Endothelial cell of umbilical vein (primary cell): ENCODE measurements at regions not wholly inside any gene's neighbourhood (a gene's known extent, or its start where the extent isn't known, plus 50 kb on each side); places are given as distances from the start of the nearest gene placed in this dataset.

ENCODE experiments used
- BruUV-seq: library from RNA; stranded (reverse); fragments of 400-500 nt; replicated peaks from 2 replicates; lab custom pipeline; 2021; lab: Mats Ljungman, UMichigan
- CTCF ChIA-PET: fragments of 300-600, 350-600 bp; sonication (Branson Sonifier 250); formaldehyde crosslinking; loops from one replicate; lab custom pipeline; 2021; ENCODE audit warnings: antibody characterized with exemption, inconsistent platforms; lab: Charles Lee
- POLR2A ChIA-PET: fragments of 300-600, 350-600 bp; sonication (Branson Sonifier 250); formaldehyde crosslinking; loops from one replicate; lab custom pipeline; 2021; ENCODE audit warnings: antibody characterized with exemption, inconsistent platforms; lab: Charles Lee
- DNase-seq: peaks from one replicate; pipeline ENCODE4 v3.0.0-alpha.2; 2011; ENCODE audit warnings: low read depth, low spot score
- FAIRE-seq: peaks from 2 replicates; lab custom pipeline; 2011; peaks lifted over from hg19 to GRCh38; lab: Jason Lieb, UNC
- H2AFZ ChIP-seq: 2 replicates; pipeline ENCODE4 v1.6.0; 2012; ENCODE audit warnings: low read depth, low read length, control low read depth, inconsistent platforms
- H3K27ac ChIP-seq: 2 replicates; pipeline ENCODE4 v1.5.1; 2011; ENCODE audit warnings: low read depth, mild to moderate bottlenecking, control low read depth, low read length, moderate library complexity; ENCODE audit not compliant: insufficient read depth
- H3K27me3 ChIP-seq, 2 experiments: 2 replicates each; pipeline versions ENCODE4 v1.6.0 to v1.6.1; 2011; ENCODE audit warnings: low read length in 2 of 2, mixed read lengths in 1 of 2; ENCODE audit not compliant: control insufficient read depth in 2 of 2, insufficient read depth in 2 of 2
- H3K36me3 ChIP-seq, 2 experiments: 2 replicates in 1 of 2; 3 replicates in 1 of 2; pipeline ENCODE4 v1.5.1; 2011; ENCODE audit warnings: low read length in 2 of 2, mild to moderate bottlenecking in 1 of 2, moderate library complexity in 1 of 2; ENCODE audit not compliant: control insufficient read depth in 2 of 2, insufficient read depth in 2 of 2; ENCODE audit errors: extremely low read depth in 1 of 2
- H3K4me1 ChIP-seq: 3 replicates; pipeline ENCODE4 v1.5.1; 2011; ENCODE audit warnings: mild to moderate bottlenecking, low read length; ENCODE audit not compliant: control insufficient read depth, insufficient read depth; ENCODE audit errors: extremely low read depth
- H3K4me2 ChIP-seq: 2 replicates; pipeline ENCODE4 v1.6.1; 2011; ENCODE audit warnings: low read length, control low read depth, mixed read lengths; ENCODE audit not compliant: insufficient read depth
- H3K4me3 ChIP-seq, 3 experiments: fragments of 200-600 bp in 1 of 3; sonication (generic), shearing (Covaris generic) in 1 of 3; replicated peaks in 1 of 3; 2 replicates each; pipeline ENCODE4 v1.5.1; 2011 to 2016; ENCODE audit warnings: control low read depth in 3 of 3, low read length in 3 of 3, mild to moderate bottlenecking in 2 of 3, inconsistent platforms in 1 of 3, low read depth in 1 of 3, moderate library complexity in 1 of 3; ENCODE audit not compliant: insufficient read depth in 1 of 3
- H3K79me2 ChIP-seq: 2 replicates; pipeline ENCODE4 v1.6.0; 2012; ENCODE audit warnings: low read length, inconsistent platforms; ENCODE audit not compliant: control insufficient read depth, insufficient read depth
- H3K9ac ChIP-seq: replicated peaks from 2 replicates; pipeline ENCODE3; 2011; ENCODE audit warnings: low read length, control low read depth; ENCODE audit not compliant: insufficient read depth; ENCODE audit errors: extremely low read depth
- H3K9me1 ChIP-seq: replicated peaks from 3 replicates; pipeline ENCODE4 v1.6.0; 2011; ENCODE audit warnings: mild to moderate bottlenecking, low read length; ENCODE audit not compliant: control insufficient read depth, insufficient read depth; ENCODE audit errors: extremely low read depth
- H3K9me3 ChIP-seq: replicated peaks from 2 replicates; pipeline ENCODE4 v1.5.1; 2012; ENCODE audit warnings: low read length, inconsistent platforms; ENCODE audit not compliant: control insufficient read depth, insufficient read depth
- H4K20me1 ChIP-seq: replicated peaks from 2 replicates; pipeline ENCODE3; 2011; ENCODE audit warnings: mild to moderate bottlenecking, low read length; ENCODE audit not compliant: control insufficient read depth, insufficient read depth; ENCODE audit errors: extremely low read depth
- EZH2 ChIP-seq: IDR thresholded peaks from 2 replicates; pipeline ENCODE4 v1.6.1; 2012; ENCODE audit warnings: borderline replicate concordance, low read depth, mild to moderate bottlenecking, moderate library complexity, low read length, inconsistent platforms; ENCODE audit not compliant: severe bottlenecking
- FOS ChIP-seq: IDR thresholded peaks from 2 replicates; pipeline ENCODE4 v1.6.1; 2011; ENCODE audit warnings: mild to moderate bottlenecking, low read length, moderate library complexity, borderline replicate concordance; ENCODE audit not compliant: insufficient read depth
- GATA2 ChIP-seq: IDR thresholded peaks from 2 replicates; pipeline ENCODE4 v1.7.0; 2011; ENCODE audit warnings: low read depth, mild to moderate bottlenecking, moderate library complexity, mixed read lengths, low read length; ENCODE audit not compliant: insufficient read length, insufficient read depth
- MYC ChIP-seq: IDR thresholded peaks from one replicate; pipeline ENCODE4 v1.6.1; 2011; ENCODE audit warnings: mild to moderate bottlenecking, low read depth, low read length
- POLR2A ChIP-seq: IDR thresholded peaks from 2 replicates; pipeline ENCODE4 v1.6.1; 2012; ENCODE audit warnings: low read depth, mild to moderate bottlenecking, control low read depth, low read length
- POLR2AphosphoS5 ChIP-seq: IDR thresholded peaks from 2 replicates; pipeline ENCODE4 v1.6.1; 2012; ENCODE audit warnings: low read depth, mild to moderate bottlenecking, control low read depth, low read length, moderate library complexity; ENCODE audit not compliant: insufficient read depth
- dilution Hi-C: fragments of 300-500 bp; cut with MboI; formaldehyde crosslinking; loops from one replicate; pipeline ENCODE4 v1.15.0; 2019; ENCODE audit warnings: low sequenced_read_pairs; ENCODE audit not compliant: extremely low pct_ligation_motif_present
- intact Hi-C: fragments of 100-400 bp; cut with micrococcal nuclease; formaldehyde crosslinking; loops from one replicate; pipeline ENCODE4 v1.10.0; 2022
- TF ChIP-seq, protein P1 (sequence below), 2 donors: IDR thresholded peaks; 1 replicate in 1 of 2; 2 replicates in 1 of 2; pipeline ENCODE4 v1.5.1; 2011; ENCODE audit warnings: low read length in 2 of 2, mild to moderate bottlenecking in 2 of 2, moderate library complexity in 2 of 2, control low read depth in 1 of 2, inconsistent platforms in 1 of 2, low read depth in 1 of 2; ENCODE audit not compliant: insufficient read depth in 1 of 2; ENCODE audit errors: extremely low read depth in 1 of 2

DNA sequence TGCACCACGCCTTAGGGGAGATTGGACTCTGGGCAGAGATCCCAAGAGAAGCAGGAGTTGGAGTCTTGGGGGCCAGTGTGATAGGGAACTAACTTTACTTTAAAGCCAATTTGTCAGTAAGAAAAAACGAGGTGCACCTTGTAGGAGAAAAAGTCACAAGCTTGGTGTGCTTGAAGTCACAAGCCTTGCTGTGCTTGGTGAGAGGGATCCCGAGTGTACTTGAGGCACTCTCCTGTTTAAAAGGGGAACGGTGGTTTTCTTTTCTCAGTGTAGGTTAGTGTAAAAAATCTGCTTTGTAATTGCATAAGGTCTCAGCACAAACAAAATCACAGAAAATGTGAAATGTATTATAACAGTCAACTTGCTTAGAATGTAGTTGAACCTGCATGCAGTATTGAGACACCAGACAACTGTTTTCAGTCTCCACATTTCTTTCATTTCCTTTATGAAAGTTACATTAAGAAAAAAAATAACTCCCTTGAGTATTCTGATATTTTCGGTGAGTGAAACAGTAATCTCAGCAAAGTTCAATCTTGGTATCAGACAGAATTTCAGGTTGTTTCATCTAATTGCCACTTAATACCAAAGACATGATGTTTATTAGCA, 111.1 kb upstream of the DUSP22 start:
- Histone ChIP-seq H3K9me1 (no peaks in the 10 kb centered on the region), H2AFZ (no peak overlapping the region), H3K4me3 (no peak overlapping the region), H3K79me2 (no peaks in the 10 kb centered on the region), H3K27ac (no peak overlapping the region), H3K36me3 (no peaks in the 10 kb centered on the region), H4K20me1 (no peaks in the 10 kb centered on the region), H3K27me3 (no peaks in the 10 kb centered on the region), H3K4me2 (no peak overlapping the region), H3K9ac (no peak overlapping the region), H3K9me3 (no peaks in the 10 kb centered on the region), H3K4me1 (no peaks in the 10 kb centered on the region)
- POLR2A ChIA-PET: no interaction called here
- no peak for FAIRE-seq
- no TSS peak for BruUV-seq
- dilution Hi-C loops (no loop called here), intact Hi-C loops (no loop called here)
- CTCF ChIA-PET: interaction anchor here (1.5 kb wide), 1 partner anchor 228 kb away, joined by 4 read pairs; no protein-coding TSS in a partner anchor
- DNase-seq: no peak
- TF ChIP-seq MYC (no peak), POLR2A (no peak), EZH2 (no peak), GATA2 (no peak), POLR2AphosphoS5 (no peak), FOS (no peak)
- TF ChIP-seq, protein P1, sequence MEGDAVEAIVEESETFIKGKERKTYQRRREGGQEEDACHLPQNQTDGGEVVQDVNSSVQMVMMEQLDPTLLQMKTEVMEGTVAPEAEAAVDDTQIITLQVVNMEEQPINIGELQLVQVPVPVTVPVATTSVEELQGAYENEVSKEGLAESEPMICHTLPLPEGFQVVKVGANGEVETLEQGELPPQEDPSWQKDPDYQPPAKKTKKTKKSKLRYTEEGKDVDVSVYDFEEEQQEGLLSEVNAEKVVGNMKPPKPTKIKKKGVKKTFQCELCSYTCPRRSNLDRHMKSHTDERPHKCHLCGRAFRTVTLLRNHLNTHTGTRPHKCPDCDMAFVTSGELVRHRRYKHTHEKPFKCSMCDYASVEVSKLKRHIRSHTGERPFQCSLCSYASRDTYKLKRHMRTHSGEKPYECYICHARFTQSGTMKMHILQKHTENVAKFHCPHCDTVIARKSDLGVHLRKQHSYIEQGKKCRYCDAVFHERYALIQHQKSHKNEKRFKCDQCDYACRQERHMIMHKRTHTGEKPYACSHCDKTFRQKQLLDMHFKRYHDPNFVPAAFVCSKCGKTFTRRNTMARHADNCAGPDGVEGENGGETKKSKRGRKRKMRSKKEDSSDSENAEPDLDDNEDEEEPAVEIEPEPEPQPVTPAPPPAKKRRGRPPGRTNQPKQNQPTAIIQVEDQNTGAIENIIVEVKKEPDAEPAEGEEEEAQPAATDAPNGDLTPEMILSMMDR (IDR thresholded peaks at IDR 0.05; ENCODE audit: extremely low read depth in 1 of 2, insufficient read depth in 1 of 2, low read depth in 1 of 2, low read length in 2 of 2): no peak
